IMR-90 (cell line): ENCODE measurements at regions not wholly inside any gene's neighbourhood (a gene's known extent, or its start where the extent isn't known, plus 50 kb on each side); places are given as distances from the start of the nearest gene placed in this dataset.
"Not testable (repeated sequence)": the region's sequence is repeated elsewhere in the genome, so short reads cannot be mapped to it uniquely, and the experiment has no call there.

ENCODE experiments used
- ATAC-seq: fragments of 200-7000 bp; cut with Tn5 transposase; 2 replicates; pipeline ENCODE4 v1.9.1; 2020; ENCODE audit warnings: low read depth, mild to moderate bottlenecking, moderate library complexity
- BruUV-seq: library from RNA; stranded (reverse); fragments of 400-500 nt; replicated peaks from 2 replicates; lab custom pipeline; 2021; lab: Mats Ljungman, UMichigan
- CTCF ChIA-PET: fragments of 300-600 bp; formaldehyde crosslinking; extraction: SDS; loops from one replicate; lab custom pipeline; 2021; ENCODE audit warnings: antibody characterized with exemption; lab: Yijun Ruan, JAX
- POLR2A ChIA-PET: fragments of 300-600 bp; sonication (Branson Sonifier 250); formaldehyde crosslinking; loops from one replicate; lab custom pipeline; 2022; ENCODE audit warnings: antibody characterized with exemption; ENCODE audit not compliant: unreplicated experiment; lab: Charles Lee
- DNase-seq: peaks from one replicate; pipeline ENCODE4 v3.0.0; 2013
- H2AFZ ChIP-seq: replicated peaks from 2 replicates; pipeline ENCODE3; 2013; ENCODE audit warnings: low read length, mild to moderate bottlenecking; ENCODE audit not compliant: poor library complexity
- H2AK5ac ChIP-seq: 2 replicates; pipeline ENCODE4 v1.6.1; 2013; ENCODE audit warnings: low read depth, low read length, inconsistent platforms
- H2AK9ac ChIP-seq: replicated peaks from 2 replicates; pipeline ENCODE3; 2013; ENCODE audit warnings: mild to moderate bottlenecking, low read depth, low read length, moderate library complexity; ENCODE audit not compliant: poor library complexity
- H2BK120ac ChIP-seq: 2 replicates; pipeline ENCODE4 v1.6.1; 2013; ENCODE audit warnings: low read depth, low read length, inconsistent platforms
- H2BK15ac ChIP-seq: 3 replicates; pipeline ENCODE4 v1.6.1; 2013; ENCODE audit warnings: low read depth, low read length, inconsistent platforms
- H2BK20ac ChIP-seq: 2 replicates; pipeline ENCODE4 v1.6.1; 2013; ENCODE audit warnings: low read depth, mild to moderate bottlenecking, inconsistent platforms, low read length, moderate library complexity
- H2BK5ac ChIP-seq: 2 replicates; pipeline ENCODE4 v1.6.1; 2013; ENCODE audit warnings: mild to moderate bottlenecking, low read depth, low read length, inconsistent platforms; ENCODE audit not compliant: poor library complexity, severe bottlenecking
- H3K14ac ChIP-seq: replicated peaks from 2 replicates; pipeline ENCODE4 v1.6.1; 2013; ENCODE audit warnings: low read depth, low read length, inconsistent platforms
- H3K18ac ChIP-seq: 2 replicates; pipeline ENCODE4 v1.6.1; 2013; ENCODE audit warnings: low read depth, low read length, control low read depth
- H3K23ac ChIP-seq: 2 replicates; pipeline ENCODE4 v1.6.1; 2013; ENCODE audit warnings: low read depth, low read length, inconsistent platforms
- H3K27ac ChIP-seq: 2 replicates; pipeline ENCODE4 v1.5.1; 2013; ENCODE audit warnings: mild to moderate bottlenecking, control low read depth, low read length; ENCODE audit not compliant: insufficient read depth
- H3K27me3 ChIP-seq: 2 replicates; pipeline ENCODE4 v1.6.1; 2013; ENCODE audit warnings: low read length; ENCODE audit not compliant: control insufficient read depth, insufficient read depth
- H3K36me3 ChIP-seq: 2 replicates; pipeline ENCODE4 v1.6.1; 2013; ENCODE audit warnings: low read length, mixed read lengths; ENCODE audit not compliant: control insufficient read depth, insufficient read depth
- H3K4ac ChIP-seq: 2 replicates; pipeline ENCODE4 v1.6.1; 2013; ENCODE audit warnings: low read depth, low read length, inconsistent platforms
- H3K4me1 ChIP-seq: 2 replicates; pipeline ENCODE4 v1.6.1; 2013; ENCODE audit warnings: low read length, mixed read lengths; ENCODE audit not compliant: control insufficient read depth, insufficient read depth
- H3K4me2 ChIP-seq: 2 replicates; pipeline ENCODE4 v1.6.1; 2013; ENCODE audit warnings: low read depth, mild to moderate bottlenecking, control low read depth, low read length, moderate library complexity
- H3K4me3 ChIP-seq: 2 replicates; pipeline ENCODE4 v1.5.1; 2013; ENCODE audit warnings: low read depth, mild to moderate bottlenecking, control low read depth, low read length, moderate library complexity; ENCODE audit not compliant: insufficient read depth
- H3K56ac ChIP-seq: 2 replicates; pipeline ENCODE4 v1.6.1; 2013; ENCODE audit warnings: low read length, inconsistent platforms; ENCODE audit not compliant: insufficient read depth; ENCODE audit errors: extremely low read depth
- H3K79me1 ChIP-seq, 2 experiments: 2 replicates each; pipeline ENCODE4 v1.6.1; 2013; ENCODE audit warnings: low read length in 2 of 2, inconsistent platforms in 1 of 2, low read depth in 1 of 2
- H3K9ac ChIP-seq: 2 replicates; pipeline ENCODE4 v1.6.1; 2013; ENCODE audit warnings: low read depth, low read length, control low read depth
- H3K9me1 ChIP-seq: 2 replicates; pipeline ENCODE4 v1.6.1; 2013; ENCODE audit warnings: low read length, inconsistent platforms; ENCODE audit not compliant: insufficient read depth
- H3K9me3 ChIP-seq: 2 replicates; pipeline ENCODE4 v1.6.1; 2013; ENCODE audit warnings: low read length; ENCODE audit not compliant: control insufficient read depth, insufficient read depth
- H4K20me1 ChIP-seq: 2 replicates; pipeline ENCODE4 v1.6.1; 2013; ENCODE audit warnings: low read length, inconsistent platforms; ENCODE audit not compliant: insufficient read depth
- H4K5ac ChIP-seq: 2 replicates; pipeline ENCODE4 v1.6.1; 2013; ENCODE audit warnings: mild to moderate bottlenecking, low read depth, low read length, control low read depth
- H4K8ac ChIP-seq, 2 experiments: 2 replicates each; pipeline ENCODE4 v1.6.1; 2013; ENCODE audit warnings: low read depth in 2 of 2, low read length in 2 of 2, control low read depth in 1 of 2, inconsistent platforms in 1 of 2
- H4K91ac ChIP-seq: 2 replicates; pipeline ENCODE4 v1.6.1; 2013; ENCODE audit warnings: low read depth, low read length, inconsistent platforms; ENCODE audit not compliant: insufficient read depth
- WGBS, 2 experiments: methylation state at CpG; one replicate each; pipeline versions ENCODE4 v1.1.5 to v1.1.7; 2013; ENCODE audit warnings: missing lambda C conversion rate in 2 of 2; ENCODE audit not compliant: insufficient read length in 1 of 2; ENCODE audit errors: extremely low coverage in 2 of 2; 5-methylcytosine and 5-hydroxymethylcytosine counted together
- dilution Hi-C: fragments of 300-500 bp; cut with HindIII; formaldehyde crosslinking; loops from one replicate; pipeline ENCODE4 v1.14.3; 2018; ENCODE audit warnings: low sequenced_read_pairs; ENCODE audit not compliant: unreplicated experiment
- in situ Hi-C: fragments of 300-500 bp; cut with MboI; formaldehyde crosslinking; loops from 3 replicates; pipeline ENCODE4 v1.14.3; 2019; ENCODE audit warnings: low sequenced_read_pairs, inconsistent platforms, mixed read lengths
- intact Hi-C: fragments of 100-400 bp; cut with micrococcal nuclease; formaldehyde crosslinking; loops from 2 replicates; pipeline ENCODE4 v1.10.0; 2022

DNA sequence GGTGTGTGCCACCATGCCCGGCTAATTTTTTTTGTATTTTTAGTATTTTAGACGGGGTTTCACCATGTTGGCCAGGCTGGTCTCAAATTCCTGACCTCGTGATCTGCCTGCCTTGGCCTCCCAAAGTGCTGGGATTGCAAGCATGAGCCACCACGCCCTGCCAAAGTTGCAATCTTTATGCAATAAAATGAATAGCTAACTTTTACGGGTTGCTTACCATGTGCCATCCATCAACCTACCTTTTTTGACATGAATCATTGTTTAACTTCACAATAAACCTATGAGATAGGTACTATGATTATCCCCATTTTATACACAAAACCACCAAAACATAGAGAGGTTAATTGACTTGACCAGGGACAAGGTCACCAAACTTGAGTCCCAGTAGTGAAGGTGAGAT lies 118.8 kb upstream of the HAND1 start:
- H3K23ac ChIP-seq, H4K5ac ChIP-seq, in situ Hi-C loops, H2BK20ac ChIP-seq, H3K4me3 ChIP-seq, H3K27ac ChIP-seq, H4K20me1 ChIP-seq, H3K18ac ChIP-seq, H2BK5ac ChIP-seq, intact Hi-C loops, H3K79me1 ChIP-seq, POLR2A ChIA-PET, H3K27me3 ChIP-seq, dilution Hi-C loops, H2AK5ac ChIP-seq, DNase-seq, H2AK9ac ChIP-seq, BruUV-seq, H3K9me3 ChIP-seq, H2AFZ ChIP-seq, H3K4me2 ChIP-seq, H3K9me1 ChIP-seq, H3K9ac ChIP-seq, H4K91ac ChIP-seq, H3K14ac ChIP-seq, H2BK15ac ChIP-seq, H2BK120ac ChIP-seq, H3K4me1 ChIP-seq, H3K36me3 ChIP-seq, ATAC-seq, H4K8ac ChIP-seq, H3K56ac ChIP-seq, H3K4ac ChIP-seq: not testable (repeated sequence)
- CTCF ChIA-PET, result interaction anchor here (0.6 kb wide), 1 partner anchor 125 kb away, joined by 3 read pairs; no protein-coding TSS in a partner anchor
- WGBS, 2 experiments, result 33% methylated on average over 2 of the region's 5 CpGs; no CpG with 5 or more reads in 1 of the 2 experiments
